GM21576 (cell line): ENCODE measurements at regions not wholly inside any gene's neighbourhood (a gene's known extent, or its start where the extent isn't known, plus 50 kb on each side); places are given as distances from the start of the nearest gene placed in this dataset.

Source experiments
- ATAC-seq: cut with Tn5 transposase; IDR thresholded peaks from one replicate; pipeline ENCODE4 v1.9.1; 2021; ENCODE audit warnings: mild to moderate bottlenecking, moderate library complexity; ENCODE audit not compliant: unreplicated experiment

DNA sequence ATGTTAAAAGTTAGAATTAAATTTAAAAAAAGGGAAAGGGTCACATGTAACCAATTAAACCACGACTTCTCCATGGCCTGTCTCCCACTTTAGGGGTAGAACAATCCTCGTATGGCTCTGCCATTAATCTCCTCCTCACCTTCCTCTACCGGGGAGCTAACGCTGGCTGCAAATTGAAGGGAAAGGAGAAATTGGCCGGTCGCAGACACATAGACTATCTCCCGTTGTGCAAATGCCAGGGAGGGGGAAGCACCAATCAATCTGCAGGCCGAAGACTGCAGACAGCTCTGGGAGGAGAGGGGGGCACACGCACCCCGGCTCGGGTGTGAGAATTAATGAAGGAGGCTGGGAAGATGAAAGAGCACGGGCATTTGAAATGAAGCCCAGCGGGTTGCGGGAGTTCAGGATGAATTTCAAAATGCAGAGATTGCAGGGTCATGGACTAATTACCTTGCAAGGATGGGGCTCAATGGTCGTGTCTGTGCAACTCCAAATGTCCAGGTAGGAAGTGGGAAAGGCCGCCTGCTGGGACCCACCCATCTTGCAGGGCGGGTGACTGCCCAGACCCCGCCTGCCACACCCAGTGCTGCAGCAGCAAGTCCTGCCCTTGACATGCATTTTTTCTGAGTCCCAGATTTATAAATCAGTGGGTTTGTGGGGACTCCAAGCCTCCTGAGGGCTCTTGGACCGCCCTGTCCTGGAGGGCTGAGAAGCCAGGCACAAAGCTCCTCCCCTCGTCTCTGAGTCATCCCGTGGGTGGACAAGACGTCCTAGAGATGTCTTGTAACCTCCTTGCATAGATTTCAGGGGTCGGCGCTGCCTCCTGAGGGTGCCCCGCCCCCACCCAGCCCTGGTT, 534.2 kb downstream of the TBC1D22A start:
- no peak for ATAC-seq

DNA sequence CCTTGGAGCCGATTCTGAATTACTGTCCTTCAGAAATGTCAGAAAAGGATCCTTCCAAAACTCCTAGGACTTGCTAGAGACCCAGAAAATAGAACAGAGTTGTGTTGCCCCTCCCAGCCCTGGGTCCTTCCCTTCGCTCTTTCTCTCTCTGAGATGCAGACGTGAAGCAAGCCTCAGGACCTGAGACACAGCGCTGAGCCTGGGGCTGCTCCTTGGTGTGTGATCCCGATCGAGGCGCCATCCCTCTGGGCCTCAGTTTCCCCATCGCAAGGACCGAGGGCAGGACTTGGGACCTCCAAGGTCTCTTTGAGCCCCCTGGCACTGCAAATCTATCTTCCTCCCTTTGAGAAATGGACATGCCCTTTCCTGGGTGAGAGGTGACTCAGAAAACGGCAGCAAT, 533.5 kb downstream of the TBC1D22A start:
- no peak for ATAC-seq

DNA sequence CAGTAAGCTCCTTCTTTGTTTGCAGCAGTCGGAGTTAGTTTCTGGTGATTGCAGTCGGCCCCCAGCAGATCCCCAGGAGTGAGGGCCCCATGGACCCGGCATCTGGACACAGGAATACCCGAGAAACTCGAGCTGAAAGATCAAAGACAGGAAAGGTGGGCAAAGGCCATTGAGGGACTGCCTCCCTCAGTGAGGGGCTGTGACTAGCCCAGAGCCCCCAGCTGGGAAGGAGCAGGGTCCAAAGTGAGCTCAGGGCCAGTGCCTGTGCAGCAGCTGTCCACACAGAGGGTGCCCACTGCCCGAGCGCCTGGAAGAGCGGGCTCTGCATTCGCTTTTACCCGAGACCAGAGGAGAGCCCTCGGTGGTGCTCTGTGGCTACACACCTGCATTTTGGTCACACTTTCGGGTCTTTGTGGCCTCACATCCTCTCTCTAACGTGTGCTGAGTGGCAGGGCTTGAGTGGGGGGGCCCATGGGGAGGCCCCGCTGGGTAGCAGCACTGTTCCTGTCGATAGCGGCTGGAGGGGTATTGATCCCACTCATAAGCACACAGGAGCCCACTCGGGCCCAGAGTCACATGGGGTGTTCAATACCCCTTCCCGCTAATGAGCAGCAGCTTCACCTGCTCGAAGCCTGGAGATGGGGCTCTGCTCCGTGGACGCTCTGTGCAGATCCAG, 532.9 kb downstream of the TBC1D22A start:
- no peak for ATAC-seq

DNA sequence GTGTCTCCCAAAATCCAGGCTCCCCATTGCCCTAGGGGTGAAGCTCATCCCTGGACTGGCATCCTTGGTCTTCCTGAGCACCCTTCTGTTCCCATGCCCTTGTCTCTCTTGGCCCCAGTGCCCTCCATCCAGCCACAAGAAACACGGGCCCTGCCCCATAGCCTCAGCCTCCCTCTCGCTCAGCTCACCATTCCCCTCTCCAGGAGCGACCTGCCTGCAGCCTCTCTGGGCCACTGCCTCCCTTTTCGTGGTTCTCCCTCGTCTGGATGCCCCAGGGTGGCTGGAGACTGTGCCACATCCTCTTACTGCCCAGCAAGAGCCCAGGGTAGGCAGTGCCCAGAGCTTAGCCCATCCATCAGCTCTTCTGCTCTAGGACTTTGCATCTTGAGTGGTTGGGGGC, 532.1 kb downstream of the TBC1D22A start:
- no peak for ATAC-seq

DNA sequence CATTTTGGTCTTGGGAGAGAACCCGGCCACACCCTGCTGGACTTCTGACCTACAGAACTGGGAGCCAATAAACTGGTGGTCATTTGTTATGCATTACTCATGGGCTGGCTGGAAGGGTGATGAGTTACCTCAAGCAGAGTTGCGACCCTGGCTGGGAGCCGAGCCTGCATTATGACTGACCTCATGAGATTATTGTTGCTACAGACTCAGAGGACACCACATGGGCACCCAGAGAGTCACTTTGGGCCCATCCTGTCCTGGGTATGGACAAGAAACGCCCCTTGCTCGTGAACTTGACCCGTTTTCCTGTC, 531.7 kb downstream of the TBC1D22A start:
- no peak for ATAC-seq

DNA sequence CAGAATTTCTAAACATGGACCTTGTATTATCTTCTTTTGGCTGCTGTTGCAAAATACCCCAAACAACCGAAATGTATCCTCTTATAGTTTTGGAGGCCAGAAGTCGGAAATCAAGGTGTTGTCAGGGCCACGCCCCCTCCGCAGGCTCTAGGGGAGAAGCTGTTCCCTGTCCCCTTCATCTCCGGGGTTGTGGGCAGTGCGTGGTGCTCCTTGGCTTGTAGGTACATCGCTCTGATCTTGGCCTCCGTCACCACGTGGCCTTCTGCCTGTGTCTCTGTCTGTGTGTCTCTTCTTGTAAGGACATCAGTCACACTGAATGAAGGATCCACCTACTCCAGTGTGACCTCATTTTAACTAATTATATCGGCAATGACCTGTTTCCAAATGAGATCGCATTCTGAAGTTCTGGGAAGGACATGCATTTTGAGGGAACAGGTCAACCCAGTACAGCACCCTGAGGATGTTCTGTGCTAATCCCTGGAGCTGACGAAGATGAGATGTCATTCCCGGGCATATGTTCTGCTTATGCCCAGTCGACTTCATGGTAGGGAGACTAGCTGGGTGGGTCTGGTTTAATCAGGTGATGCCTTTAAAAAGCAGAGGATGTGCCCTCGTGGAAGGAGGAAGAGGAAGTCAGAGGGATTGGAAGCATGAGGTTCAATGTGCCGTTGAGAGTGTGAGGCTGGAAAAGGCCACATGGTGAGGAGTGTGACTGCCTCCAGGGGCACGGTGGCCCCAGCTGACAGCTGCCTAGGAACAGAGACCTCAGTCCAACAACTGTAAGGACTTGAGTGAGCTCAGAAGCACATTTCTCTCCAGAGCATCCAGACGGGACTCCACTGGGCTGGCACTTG, 531.1 kb downstream of the TBC1D22A start:
- ATAC-seq: no peak

DNA sequence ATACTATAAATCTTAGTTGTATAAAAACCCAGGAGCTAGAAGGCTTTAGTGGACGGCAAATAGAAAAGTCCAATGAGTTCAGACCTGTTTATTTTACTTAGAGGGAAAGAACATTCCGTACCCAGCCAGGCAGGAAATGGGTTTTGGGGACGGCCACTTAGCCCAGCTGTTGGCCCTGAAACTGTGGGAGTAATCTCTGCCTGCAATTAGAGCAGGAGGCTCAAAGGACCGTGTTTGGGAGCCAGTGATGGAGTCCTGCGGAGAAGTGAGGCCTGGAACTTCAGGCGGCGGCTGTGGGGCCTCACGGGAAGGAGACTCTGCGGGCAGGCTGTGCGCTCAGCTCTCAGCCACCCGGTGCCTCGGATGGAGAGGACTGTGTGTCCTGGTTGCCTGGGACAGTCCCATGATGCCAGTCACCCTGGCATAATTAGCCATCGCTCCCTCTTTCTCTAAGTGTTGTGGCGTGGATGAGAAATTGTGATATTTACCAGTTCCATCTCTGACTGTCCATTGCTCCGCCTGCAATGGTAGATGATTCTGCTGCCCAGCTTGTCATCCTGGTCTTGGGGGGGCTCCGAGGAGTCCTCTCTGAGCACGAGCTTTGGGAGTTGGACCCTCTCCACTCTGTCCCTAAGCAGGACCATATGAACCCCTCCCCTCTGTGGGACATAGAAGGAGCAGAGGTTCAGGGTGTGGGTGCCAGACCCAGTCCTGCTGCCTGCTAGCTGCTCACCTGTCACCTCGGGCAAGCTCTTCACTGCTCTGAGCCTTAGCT, 530.3 kb downstream of the TBC1D22A start:
- no peak for ATAC-seq

DNA sequence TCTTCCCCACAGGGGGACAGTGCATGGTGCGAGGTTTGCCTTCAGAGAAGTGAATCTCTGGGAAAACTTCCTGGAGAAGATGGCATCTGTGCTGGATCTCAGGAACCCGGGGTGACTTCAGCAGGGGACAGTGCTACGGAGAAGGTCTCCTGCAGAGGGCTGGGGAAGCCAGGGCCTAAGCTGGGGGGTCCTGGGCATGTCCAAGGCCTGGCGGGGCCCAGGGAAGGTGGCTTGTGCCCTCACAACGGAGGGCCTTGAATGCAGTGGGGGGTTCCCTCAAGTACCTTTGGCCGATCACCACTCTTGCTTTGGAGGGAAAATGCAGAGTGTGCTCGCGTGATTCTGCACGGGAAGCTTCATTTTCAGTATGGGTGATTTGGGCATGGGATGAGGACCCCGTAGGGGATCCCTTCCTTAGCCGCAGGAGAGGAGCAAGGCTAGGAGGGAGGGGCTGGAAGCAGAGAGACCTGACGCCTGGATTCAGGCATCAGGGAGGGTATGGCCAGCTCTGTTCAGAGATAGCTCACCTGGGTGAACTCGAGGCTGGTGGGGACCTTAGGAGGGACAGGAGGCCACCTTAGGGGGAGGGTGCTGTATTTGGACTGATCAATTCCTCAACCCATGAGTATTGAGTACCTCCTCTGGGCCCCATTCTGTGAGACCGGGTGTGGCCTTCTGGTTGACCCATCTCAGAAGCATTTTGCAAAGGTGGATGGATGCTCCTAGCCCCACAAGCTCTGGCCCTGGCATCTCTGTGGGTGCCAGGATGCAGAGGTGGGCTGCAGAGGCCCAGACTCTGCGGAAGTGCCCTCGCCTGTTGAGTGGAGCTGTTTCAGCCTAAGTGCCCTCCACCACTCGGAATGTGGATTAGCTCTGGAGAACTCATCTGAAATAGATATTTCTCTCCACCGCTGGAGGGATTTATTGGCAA, 529.4 kb downstream of the TBC1D22A start:
- ATAC-seq: no peak

DNA sequence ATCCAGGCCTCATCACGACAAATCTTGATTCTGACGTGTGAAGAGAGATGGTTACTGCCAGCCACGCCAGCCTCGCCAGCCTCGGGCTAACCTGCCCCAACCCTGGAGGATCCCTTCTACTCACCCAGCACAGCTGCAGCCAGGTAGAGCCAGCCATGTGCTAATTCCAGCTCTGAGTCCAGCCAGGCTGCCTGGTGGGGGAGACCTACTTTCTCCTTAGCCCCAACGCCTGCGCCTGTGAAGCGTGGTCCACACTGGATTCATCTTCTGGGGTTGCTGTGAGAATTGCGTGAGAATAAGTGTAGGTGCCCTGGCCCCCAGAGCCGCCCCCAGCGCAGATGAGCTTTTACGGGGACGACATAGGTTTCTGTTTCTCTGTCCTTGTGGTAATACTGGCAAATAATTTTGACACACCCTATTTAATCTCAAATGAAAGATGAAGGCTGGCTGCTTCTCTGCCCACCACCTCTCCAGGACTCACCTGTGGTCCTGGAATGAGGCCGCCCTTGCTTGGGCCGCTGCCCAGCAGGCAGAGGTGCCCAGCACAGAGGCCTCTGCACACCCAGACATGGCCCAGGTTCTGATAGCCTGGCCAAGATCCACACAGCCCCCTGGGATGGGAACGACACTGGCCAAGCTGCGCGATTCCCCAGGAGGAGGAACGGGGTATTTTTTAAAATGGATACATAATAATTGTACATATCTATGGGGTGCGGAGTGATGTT, 528.4 kb downstream of the TBC1D22A start:
- no peak for ATAC-seq

DNA sequence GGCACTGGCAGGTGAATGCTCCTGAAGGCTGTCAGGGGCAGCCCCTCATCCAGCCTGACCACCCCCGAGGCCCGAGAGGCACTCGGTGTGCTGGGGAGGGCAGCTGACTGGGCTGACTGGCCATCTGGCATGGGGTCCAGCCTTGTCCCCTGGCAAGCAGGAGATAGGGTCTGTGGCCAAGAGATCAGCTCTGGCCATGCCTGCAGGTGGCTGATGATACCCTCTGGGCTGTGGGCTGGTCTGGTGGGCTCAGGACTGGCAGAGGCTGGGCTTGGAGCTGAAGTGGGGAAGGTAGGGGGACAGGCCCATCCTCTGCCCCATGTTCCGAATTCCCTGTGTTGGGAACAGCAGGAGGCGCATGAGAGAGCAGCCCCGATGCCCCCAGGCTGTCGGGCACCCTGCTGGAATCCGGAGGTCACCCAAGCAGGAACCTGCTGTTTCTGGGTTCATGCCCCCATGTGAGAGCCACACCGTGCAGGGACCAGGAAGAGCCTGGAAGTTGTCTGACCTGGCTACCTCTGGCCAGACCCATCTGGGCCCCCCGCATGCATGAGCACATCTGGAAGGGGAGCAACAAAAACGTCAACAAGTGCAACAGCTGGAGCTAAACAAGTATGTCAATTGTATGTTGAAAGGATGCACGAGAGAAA, 527.0 kb downstream of the TBC1D22A start:
- ATAC-seq: no peak

DNA sequence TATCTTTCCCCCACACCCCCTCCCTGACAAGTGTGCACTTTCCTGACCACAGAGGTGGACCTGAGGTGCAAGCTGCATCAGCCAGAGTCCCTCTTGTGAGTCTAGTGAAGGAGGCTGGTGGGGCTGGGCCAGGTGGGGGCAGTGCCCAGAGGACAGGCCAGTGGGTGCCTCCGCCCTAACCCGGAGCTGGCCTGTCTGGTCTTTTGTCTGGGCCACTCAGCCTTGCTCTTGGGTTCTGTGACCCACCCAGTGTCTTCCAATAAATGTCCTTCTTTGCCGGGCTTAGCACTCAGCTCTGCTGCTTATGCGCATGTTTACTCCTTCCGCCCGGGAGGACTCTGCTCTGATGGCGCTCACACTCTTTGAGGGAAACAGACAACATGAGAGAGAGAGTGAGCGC, 526.2 kb downstream of the TBC1D22A start:
- ATAC-seq: no peak

DNA sequence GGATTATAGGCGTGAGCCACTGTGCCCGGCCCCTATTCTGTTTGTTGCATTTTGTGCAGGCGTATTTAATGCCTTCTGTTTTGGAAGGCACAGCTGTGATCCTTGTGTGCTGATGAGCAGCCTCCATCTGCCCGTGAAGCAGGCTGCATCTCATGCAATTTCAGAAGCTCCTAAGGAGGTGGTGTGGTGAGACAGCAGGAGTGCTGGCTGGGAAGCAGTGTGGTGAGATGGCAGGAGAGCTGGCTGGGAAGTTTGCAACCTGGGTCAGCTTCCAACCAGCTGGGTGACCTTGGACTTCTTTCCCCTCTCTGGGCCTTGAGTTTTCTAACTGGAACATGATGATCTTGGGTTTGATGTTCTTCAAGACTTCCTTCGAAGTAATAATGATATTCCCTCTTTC, 525.1 kb downstream of the TBC1D22A start:
- ATAC-seq: no peak

DNA sequence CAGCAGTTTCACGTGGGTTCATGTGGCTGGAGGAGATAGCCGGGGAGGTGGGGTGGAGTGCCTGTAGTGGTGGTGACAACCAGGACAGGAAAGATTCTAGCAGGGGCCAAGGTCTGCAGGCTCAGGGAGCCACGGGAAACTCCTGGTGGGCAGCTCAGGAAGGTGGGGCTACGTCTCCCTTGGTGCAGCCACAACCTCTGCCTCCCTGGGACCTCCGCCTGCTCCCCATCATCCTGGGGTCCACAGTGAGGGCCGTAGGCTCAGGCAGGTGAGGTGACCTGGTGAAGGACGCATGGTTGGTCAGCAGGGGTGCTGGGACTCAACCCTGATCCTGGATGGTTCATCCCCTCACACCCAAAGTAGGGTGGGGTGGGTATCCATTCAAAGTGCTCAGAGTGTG, 524.1 kb downstream of the TBC1D22A start:
- no peak for ATAC-seq

DNA sequence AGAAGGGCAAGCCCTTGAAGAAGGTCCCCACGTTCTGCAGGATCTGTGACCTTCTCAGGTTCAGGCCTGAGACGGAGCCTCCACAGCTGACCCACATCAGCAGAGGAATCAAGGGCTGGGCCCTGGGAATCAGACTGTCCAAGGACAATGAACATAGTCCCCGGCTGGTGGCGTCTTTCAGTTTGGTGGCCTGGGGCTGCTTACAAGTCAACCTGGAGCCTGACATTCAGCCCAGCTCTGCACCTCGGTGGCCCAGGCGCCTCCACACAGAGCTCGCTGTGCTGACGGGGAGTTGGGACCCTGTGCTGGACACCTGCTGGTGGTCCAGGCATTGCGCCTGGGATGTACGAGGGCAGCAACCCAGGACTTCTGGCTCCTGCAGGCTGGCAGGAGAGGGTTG, 523.5 kb downstream of the TBC1D22A start:
- ATAC-seq: no peak

DNA sequence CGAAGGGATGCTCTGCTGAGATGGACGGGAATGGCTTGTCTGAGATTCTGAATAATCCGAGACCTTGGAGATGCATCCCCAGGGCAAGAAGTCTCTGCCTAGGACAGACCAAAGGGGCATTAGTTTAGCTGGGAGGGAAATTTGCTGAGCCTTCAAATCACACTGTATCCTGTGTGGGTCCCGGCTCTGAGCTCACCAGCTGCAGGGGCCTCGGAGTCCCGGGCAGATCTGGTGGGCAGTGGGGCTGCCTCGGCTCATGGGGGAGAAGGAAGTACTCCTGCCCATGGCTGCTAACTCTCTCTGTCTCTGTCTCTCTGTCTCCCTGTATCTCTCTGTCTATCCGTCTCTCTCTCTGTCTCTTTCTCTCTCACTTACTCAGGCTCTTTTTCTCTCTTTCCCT, 522.4 kb downstream of the TBC1D22A start:
- ATAC-seq: no peak

DNA sequence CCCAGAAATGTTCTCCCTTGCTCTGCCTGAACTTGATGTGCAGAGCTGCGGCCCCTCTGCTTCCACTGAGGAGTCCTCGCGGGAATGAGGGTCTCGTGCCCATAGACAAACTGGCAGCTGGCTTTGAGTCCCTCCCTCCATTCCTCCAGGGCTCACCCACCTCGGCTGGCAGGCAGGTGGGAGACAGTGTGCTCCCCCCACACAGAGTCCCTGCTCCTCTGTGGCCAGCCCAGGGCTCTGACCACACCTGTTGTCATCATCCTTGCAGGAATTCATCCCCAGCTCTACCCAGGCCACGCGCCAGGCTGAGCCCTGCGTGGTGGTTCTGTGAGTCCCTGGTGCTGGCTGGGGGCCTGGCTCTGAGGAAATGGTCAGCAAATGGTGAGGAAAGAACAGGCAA, 521.9 kb downstream of the TBC1D22A start:
- ATAC-seq: no peak

DNA sequence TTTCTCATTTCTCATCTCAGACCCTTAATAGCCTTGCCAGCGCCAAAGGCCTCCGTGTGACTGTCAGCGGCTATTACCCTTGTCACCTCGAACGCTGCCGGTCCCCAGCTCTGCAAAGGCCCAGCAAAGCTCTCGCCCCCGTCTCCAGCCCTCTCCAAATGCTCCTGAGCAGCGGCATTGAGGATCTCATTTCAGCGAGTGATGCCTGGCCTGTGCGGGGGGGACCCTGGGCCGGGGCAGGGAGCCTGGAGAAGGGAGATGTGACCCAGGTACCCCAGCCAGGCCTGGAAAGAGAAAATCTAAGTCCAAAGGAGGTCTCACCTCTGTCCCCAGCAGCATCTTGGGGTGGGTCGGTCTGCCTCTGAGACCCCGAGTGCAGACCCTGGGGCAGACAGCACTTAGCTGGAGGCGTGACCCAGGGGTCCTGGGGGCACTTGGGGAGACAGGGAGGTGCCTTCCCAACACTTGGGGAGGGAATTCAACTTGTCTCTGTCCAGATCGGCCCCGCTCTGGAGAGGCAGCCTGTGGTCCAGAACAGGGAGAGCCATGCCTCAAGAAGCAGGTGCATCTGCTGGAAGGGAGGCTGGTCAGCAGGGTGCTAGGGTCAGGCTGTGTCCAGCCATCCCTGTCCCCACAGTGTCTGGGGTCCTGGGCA, 521.3 kb downstream of the TBC1D22A start:
- no peak for ATAC-seq

DNA sequence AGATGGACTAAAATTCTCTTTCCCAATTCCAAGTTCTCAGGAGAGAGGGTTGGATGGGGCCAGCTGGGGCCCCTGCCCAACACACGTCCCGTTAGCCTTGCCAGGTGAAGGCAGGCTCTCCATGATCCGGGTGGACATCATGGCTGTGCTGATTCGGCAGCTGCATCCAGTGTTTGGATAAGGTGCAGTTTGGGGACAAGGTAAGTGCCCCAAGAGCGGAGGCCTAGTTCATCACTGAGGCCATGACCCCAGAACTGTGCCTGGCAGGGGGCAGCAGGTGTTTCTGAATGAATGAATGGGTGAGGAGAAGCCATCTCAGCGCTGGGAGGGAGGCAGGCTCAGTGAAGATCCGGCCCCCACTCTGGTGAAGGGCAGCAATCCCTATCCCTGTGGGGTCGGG, 520.4 kb downstream of the TBC1D22A start:
- ATAC-seq: no peak
